ENCODE measurements at regions not wholly inside any gene's neighbourhood (a gene's known extent, or its start where the extent isn't known, plus 50 kb on each side); places are given as distances from the start of the nearest gene placed in this dataset.

- peak; percentile 95 for FAIRE-seq
- no peak overlapping the region for H2AK5ac ChIP-seq (ENCODE audit: low read depth, low read length)
- H3K4ac ChIP-seq (replicated peaks; ENCODE audit: insufficient read length, low read depth, low read length), result peak overlapping the region; percentile 70
- H2BK5ac ChIP-seq (ENCODE audit: low read depth, low read length), result no peak overlapping the region
- H3K79me1 ChIP-seq (ENCODE audit: low read depth, low read length), result no peaks in the 10 kb centered on the region
- 66% methylated on average over 3 of the region's 3 CpGs; no CpG with 5 or more reads in 1 of the 2 experiments for WGBS, 2 experiments (ENCODE audit: extremely low coverage in 1 of 2, insufficient coverage in 1 of 2, insufficient read length in 1 of 2, insufficient replicate concordance in 2 of 2, low coverage in 1 of 2, low lambda C conversion rate in 2 of 2, missing lambda C conversion rate in 1 of 2)
- CTCF ChIA-PET (ENCODE audit: partially characterized antibody), result interaction anchor here (0.7 to 5.0 kb wide), 59 partner anchors 8 to 249 kb away, joined by 3 to 114 read pairs (median 4); partner anchors contain the start of genes TRIM45 and VTCN1
- 0 out of 2 replicates have a peak overlapping the region, but pooled peaks have one; percentile 20 for H3K18ac ChIP-seq (ENCODE audit: extremely low read depth, low read length)
- no peaks in the 10 kb centered on the region for H3K27me3 ChIP-seq (replicated peaks in 1 of 4; ENCODE audit: control insufficient read depth in 3 of 4, extremely low read depth in 1 of 4, insufficient read depth in 3 of 4, low read length in 3 of 4)
- H3K4me1 ChIP-seq (replicated peaks in 1 of 4; ENCODE audit: control insufficient read depth in 3 of 4, insufficient read depth in 4 of 4, low read length in 3 of 4), result no peaks in the 10 kb centered on the region
- H2AFZ ChIP-seq (ENCODE audit: low read length), result peak overlapping the region; percentile 97
- H2BK12ac ChIP-seq (ENCODE audit: low read depth, low read length), result peak overlapping the region; percentile 52; the same call in 1 of the 2 replicates
- H3K9me3 ChIP-seq (ENCODE audit: insufficient read depth in 2 of 2, low read depth in 1 of 2, low read length in 1 of 2), result no peaks in the 10 kb centered on the region
- POLR2A ChIA-PET (ENCODE audit: partially characterized antibody), result interaction anchor here (0.6 to 1.7 kb wide), 7 partner anchors 14 to 171 kb away, joined by 3 to 8 read pairs (median 3); no protein-coding TSS in a partner anchor
- H3K4me3 ChIP-seq (ENCODE audit: extremely low read depth in 1 of 4, insufficient read depth in 2 of 4, low read depth in 3 of 4, low read length in 4 of 4), result no peak overlapping the region
- peak overlapping the region; percentile 47 for H2BK120ac ChIP-seq (replicated peaks; ENCODE audit: low read depth, low read length)
- no peaks in the 10 kb centered on the region for H3K36me3 ChIP-seq (ENCODE audit: control insufficient read depth in 2 of 4, insufficient read depth in 4 of 4, low read length in 3 of 4)
- no peak overlapping the region for H2BK15ac ChIP-seq (ENCODE audit: low read length)
- H3K79me2 ChIP-seq (ENCODE audit: control insufficient read depth in 1 of 2, insufficient read depth in 2 of 2, low read length in 2 of 2), result no peaks in the 10 kb centered on the region
- H3K23me2 ChIP-seq (ENCODE audit: low read depth, low read length), result no peaks in the 10 kb centered on the region
- H3K14ac ChIP-seq (ENCODE audit: insufficient read length), result no peak overlapping the region
- H4K20me1 ChIP-seq (replicated peaks in 1 of 2; ENCODE audit: control insufficient read depth in 1 of 2, insufficient read depth in 2 of 2, low read length in 2 of 2), result no peaks in the 10 kb centered on the region
- TF ChIP-seq, protein P1, sequence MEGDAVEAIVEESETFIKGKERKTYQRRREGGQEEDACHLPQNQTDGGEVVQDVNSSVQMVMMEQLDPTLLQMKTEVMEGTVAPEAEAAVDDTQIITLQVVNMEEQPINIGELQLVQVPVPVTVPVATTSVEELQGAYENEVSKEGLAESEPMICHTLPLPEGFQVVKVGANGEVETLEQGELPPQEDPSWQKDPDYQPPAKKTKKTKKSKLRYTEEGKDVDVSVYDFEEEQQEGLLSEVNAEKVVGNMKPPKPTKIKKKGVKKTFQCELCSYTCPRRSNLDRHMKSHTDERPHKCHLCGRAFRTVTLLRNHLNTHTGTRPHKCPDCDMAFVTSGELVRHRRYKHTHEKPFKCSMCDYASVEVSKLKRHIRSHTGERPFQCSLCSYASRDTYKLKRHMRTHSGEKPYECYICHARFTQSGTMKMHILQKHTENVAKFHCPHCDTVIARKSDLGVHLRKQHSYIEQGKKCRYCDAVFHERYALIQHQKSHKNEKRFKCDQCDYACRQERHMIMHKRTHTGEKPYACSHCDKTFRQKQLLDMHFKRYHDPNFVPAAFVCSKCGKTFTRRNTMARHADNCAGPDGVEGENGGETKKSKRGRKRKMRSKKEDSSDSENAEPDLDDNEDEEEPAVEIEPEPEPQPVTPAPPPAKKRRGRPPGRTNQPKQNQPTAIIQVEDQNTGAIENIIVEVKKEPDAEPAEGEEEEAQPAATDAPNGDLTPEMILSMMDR (IDR thresholded peaks at IDR 0.05; ENCODE audit: control extremely low read depth in 1 of 3, insufficient read depth in 1 of 3, low read depth in 1 of 3, low read length in 3 of 3), result peak in 2 of 3 experiments; percentile 67 to 76; a peak in 3 of 4 replicates
- TF ChIP-seq SAP30 (IDR thresholded peaks at IDR 0.05; ENCODE audit: insufficient read depth, insufficient replicate concordance, low read length), result no peak
- TF ChIP-seq, protein P2, sequence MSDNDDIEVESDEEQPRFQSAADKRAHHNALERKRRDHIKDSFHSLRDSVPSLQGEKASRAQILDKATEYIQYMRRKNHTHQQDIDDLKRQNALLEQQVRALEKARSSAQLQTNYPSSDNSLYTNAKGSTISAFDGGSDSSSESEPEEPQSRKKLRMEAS (IDR thresholded peaks at IDR 0.05), result peak; percentile 61; the same call in 1 of the 2 replicates
- TF ChIP-seq ZNF274 (IDR thresholded peaks at IDR 0.05; ENCODE audit: borderline replicate concordance, extremely low read depth, low read length), result no peak
- TF ChIP-seq RAD21 (IDR thresholded peaks at IDR 0.05 in 1 of 2, conservative IDR thresholded peaks at IDR 0.05 in 1 of 2; ENCODE audit: low read depth in 2 of 2, low read length in 2 of 2), result peak; percentile 98 to 99
- no peak overlapping the region for H3K56ac ChIP-seq (replicated peaks; ENCODE audit: insufficient read length, low read depth, low read length)
- no peak for DNase-seq (ENCODE audit: low read depth in 1 of 2, low spot score in 2 of 2)
- H3K9ac ChIP-seq (replicated peaks in 1 of 4; ENCODE audit: extremely low read depth in 1 of 4, low read depth in 3 of 4, low read length in 3 of 4), result no peak overlapping the region
- no peak overlapping the region for H2BK20ac ChIP-seq (ENCODE audit: low read length)
- H4K91ac ChIP-seq (replicated peaks; ENCODE audit: insufficient read length, low read length), result peak overlapping the region; percentile 8
- H4K5ac ChIP-seq (ENCODE audit: insufficient read length, low read depth, low read length), result peak overlapping the region; percentile 41
- H3K4me2 ChIP-seq (ENCODE audit: insufficient read depth in 1 of 2, low read depth in 2 of 2, low read length in 2 of 2), result no peak overlapping the region
- H3K23ac ChIP-seq (ENCODE audit: insufficient read length), result no peak overlapping the region
- no peak overlapping the region for H4K8ac ChIP-seq (ENCODE audit: extremely low read depth, insufficient read depth, low read length)
- H3K27ac ChIP-seq (ENCODE audit: low read depth, low read length), result no peak overlapping the region
These were observed 73.9 kb upstream of the VTCN1 start for GRCh38 chr1:117284399-117285215.
